Suprapubic skin (tissue), 4 donors: ENCODE measurements at regions not wholly inside any gene's neighbourhood (a gene's known extent, or its start where the extent isn't known, plus 50 kb on each side); places are given as distances from the start of the nearest gene placed in this dataset.

Source experiments
- CTCF ChIP-seq, 2 donors: fragments of 200-600 bp in 1 of 2; fragments of 450-650 bp in 1 of 2; sonication (generic) in 1 of 2; IDR thresholded peaks; one replicate each; pipeline ENCODE4 v1.5.1; 2016 to 2019; ENCODE audit warnings: antibody characterized with exemption in 2 of 2, mild to moderate bottlenecking in 1 of 2, moderate library complexity in 1 of 2
- EP300 ChIP-seq: sonication (generic); formaldehyde crosslinking; IDR thresholded peaks from one replicate; pipeline ENCODE4 v1.6.1; 2017; ENCODE audit warnings: antibody characterized with exemption
- POLR2A ChIP-seq, 2 donors: fragments of 450-650 bp; IDR thresholded peaks; one replicate each; pipeline ENCODE4 v1.6.1; 2017; ENCODE audit warnings: antibody characterized with exemption in 2 of 2, mild to moderate bottlenecking in 2 of 2, moderate library complexity in 2 of 2
- POLR2AphosphoS5 ChIP-seq, 3 donors: sonication (generic); formaldehyde crosslinking; IDR thresholded peaks; one replicate each; pipeline ENCODE4 v1.6.1; 2017; ENCODE audit warnings: antibody characterized with exemption in 3 of 3

GRCh38 chr14:49381778-49382177 is 204.4 kb downstream of the RPS29 start:
- TF ChIP-seq CTCF (IDR thresholded peaks at IDR 0.05) (no peak), POLR2AphosphoS5 (IDR thresholded peaks at IDR 0.05) (no peak), EP300 (no peak), POLR2A (IDR thresholded peaks at IDR 0.05) (no peak)
